ENCODE measurements at regions not wholly inside any gene's neighbourhood (a gene's known extent, or its start where the extent isn't known, plus 50 kb on each side); places are given as distances from the start of the nearest gene placed in this dataset.
A peak's percentile ranks its signal among the peaks of the same experiment; 100 is the strongest.

GRCh38 chr3:22938739-22939138 is 264.4 kb upstream of the UBE2E2 start:
- TF ChIP-seq POU2F2 (IDR thresholded peaks at IDR 0.05; ENCODE audit: low read depth, low read length), result no peak
- DNase-seq (ENCODE audit: insufficient read length, low spot score) (no peak), FAIRE-seq (no peak)

GRCh38 chr3:22939349-22939748 is 263.8 kb upstream of the UBE2E2 start:
- DNase-seq (ENCODE audit: insufficient read length, low spot score), result no peak
- no peak for TF ChIP-seq POU2F2 (IDR thresholded peaks at IDR 0.05; ENCODE audit: low read depth, low read length)
- TF ChIP-seq TAF1 (IDR thresholded peaks at IDR 0.05; ENCODE audit: low read depth, low read length), result no peak
- no peak for TF ChIP-seq POLR2A (IDR thresholded peaks at IDR 0.05; ENCODE audit: low read depth, low read length)
- TF ChIP-seq SPI1 (IDR thresholded peaks at IDR 0.05; ENCODE audit: low read depth, low read length), result no peak
- TF ChIP-seq POLR2AphosphoS5 (IDR thresholded peaks at IDR 0.05; ENCODE audit: low read depth, low read length), result no peak
- no peak for TF ChIP-seq PAX5 (IDR thresholded peaks at IDR 0.05; ENCODE audit: insufficient read depth, low read length, severe bottlenecking)
- FAIRE-seq, result no peak

- no peak for TF ChIP-seq TAF1 (IDR thresholded peaks at IDR 0.05; ENCODE audit: low read depth, low read length)
- TF ChIP-seq SPI1 (IDR thresholded peaks at IDR 0.05; ENCODE audit: low read depth, low read length), result no peak
- TF ChIP-seq POU2F2 (IDR thresholded peaks at IDR 0.05; ENCODE audit: low read depth, low read length), result no peak
- TF ChIP-seq POLR2AphosphoS5 (IDR thresholded peaks at IDR 0.05; ENCODE audit: low read depth, low read length), result no peak
- no peak for TF ChIP-seq POLR2A (IDR thresholded peaks at IDR 0.05; ENCODE audit: low read depth, low read length)
- no peak for TF ChIP-seq PAX5 (IDR thresholded peaks at IDR 0.05; ENCODE audit: insufficient read depth, low read length, severe bottlenecking)
- FAIRE-seq (no peak), DNase-seq (ENCODE audit: insufficient read length, low spot score) (no peak)
Observed at GRCh38 chr3:22940285-22940684, 262.8 kb upstream of the UBE2E2 start.

- no peak for TF ChIP-seq POLR2A (IDR thresholded peaks at IDR 0.05; ENCODE audit: low read depth, low read length)
- TF ChIP-seq SPI1 (IDR thresholded peaks at IDR 0.05; ENCODE audit: low read depth, low read length), result no peak
- TF ChIP-seq PAX5 (IDR thresholded peaks at IDR 0.05; ENCODE audit: insufficient read depth, low read length, severe bottlenecking), result no peak
- TF ChIP-seq POU2F2 (IDR thresholded peaks at IDR 0.05; ENCODE audit: low read depth, low read length), result no peak
- no peak for TF ChIP-seq POLR2AphosphoS5 (IDR thresholded peaks at IDR 0.05; ENCODE audit: low read depth, low read length)
- TF ChIP-seq TAF1 (IDR thresholded peaks at IDR 0.05; ENCODE audit: low read depth, low read length), result no peak
- FAIRE-seq (no peak), DNase-seq (ENCODE audit: insufficient read length, low spot score) (no peak)
Observed at GRCh38 chr3:22942981-22943380, 260.1 kb upstream of the UBE2E2 start.

GRCh38 chr3:22947851-22948250 is 255.3 kb upstream of the UBE2E2 start:
- no peak for TF ChIP-seq PAX5 (IDR thresholded peaks at IDR 0.05; ENCODE audit: insufficient read depth, low read length, severe bottlenecking)
- TF ChIP-seq POU2F2 (IDR thresholded peaks at IDR 0.05; ENCODE audit: low read depth, low read length), result no peak
- no peak for TF ChIP-seq POLR2A (IDR thresholded peaks at IDR 0.05; ENCODE audit: low read depth, low read length)
- no peak for TF ChIP-seq SPI1 (IDR thresholded peaks at IDR 0.05; ENCODE audit: low read depth, low read length)
- no peak for TF ChIP-seq POLR2AphosphoS5 (IDR thresholded peaks at IDR 0.05; ENCODE audit: low read depth, low read length)
- no peak for TF ChIP-seq TAF1 (IDR thresholded peaks at IDR 0.05; ENCODE audit: low read depth, low read length)
- DNase-seq (ENCODE audit: insufficient read length, low spot score) (no peak), FAIRE-seq (no peak)

GRCh38 chr3:22951910-22952309 is 251.2 kb upstream of the UBE2E2 start:
- TF ChIP-seq PAX5 (IDR thresholded peaks at IDR 0.05; ENCODE audit: insufficient read depth, low read length, severe bottlenecking) (no peak), POLR2A (IDR thresholded peaks at IDR 0.05; ENCODE audit: low read depth, low read length) (no peak), POU2F2 (IDR thresholded peaks at IDR 0.05; ENCODE audit: low read depth, low read length) (no peak), POLR2AphosphoS5 (IDR thresholded peaks at IDR 0.05; ENCODE audit: low read depth, low read length) (no peak), SPI1 (IDR thresholded peaks at IDR 0.05; ENCODE audit: low read depth, low read length) (no peak), TAF1 (IDR thresholded peaks at IDR 0.05; ENCODE audit: low read depth, low read length) (no peak)
- FAIRE-seq (no peak), DNase-seq (ENCODE audit: insufficient read length, low spot score) (no peak)

- TF ChIP-seq POLR2AphosphoS5 (IDR thresholded peaks at IDR 0.05; ENCODE audit: low read depth, low read length) (no peak), TAF1 (IDR thresholded peaks at IDR 0.05; ENCODE audit: low read depth, low read length) (no peak), SPI1 (IDR thresholded peaks at IDR 0.05; ENCODE audit: low read depth, low read length) (no peak), PAX5 (IDR thresholded peaks at IDR 0.05; ENCODE audit: insufficient read depth, low read length, severe bottlenecking) (no peak), POLR2A (IDR thresholded peaks at IDR 0.05; ENCODE audit: low read depth, low read length) (no peak), POU2F2 (IDR thresholded peaks at IDR 0.05; ENCODE audit: low read depth, low read length) (no peak)
- FAIRE-seq (no peak), DNase-seq (ENCODE audit: insufficient read length, low spot score) (no peak)
Observed at GRCh38 chr3:22952860-22953259, 250.3 kb upstream of the UBE2E2 start.

GRCh38 chr3:22959593-22959992 is 243.5 kb upstream of the UBE2E2 start:
- DNase-seq (ENCODE audit: insufficient read length, low spot score) (no peak), FAIRE-seq (peak; percentile 78)
- no peak for TF ChIP-seq TAF1 (IDR thresholded peaks at IDR 0.05; ENCODE audit: low read depth, low read length)
- TF ChIP-seq SPI1 (IDR thresholded peaks at IDR 0.05; ENCODE audit: low read depth, low read length), result peak; percentile 48

GRCh38 chr3:22960105-22960984 is 242.8 kb upstream of the UBE2E2 start:
- FAIRE-seq (no peak), DNase-seq (ENCODE audit: insufficient read length, low spot score) (no peak)
- no peak for TF ChIP-seq SPI1 (IDR thresholded peaks at IDR 0.05; ENCODE audit: low read depth, low read length)
- no peak for TF ChIP-seq POLR2AphosphoS5 (IDR thresholded peaks at IDR 0.05; ENCODE audit: low read depth, low read length)
- no peak for TF ChIP-seq POLR2A (IDR thresholded peaks at IDR 0.05; ENCODE audit: low read depth, low read length)
- TF ChIP-seq POU2F2 (IDR thresholded peaks at IDR 0.05; ENCODE audit: low read depth, low read length), result no peak
- no peak for TF ChIP-seq TAF1 (IDR thresholded peaks at IDR 0.05; ENCODE audit: low read depth, low read length)
- TF ChIP-seq PAX5 (IDR thresholded peaks at IDR 0.05; ENCODE audit: insufficient read depth, low read length, severe bottlenecking), result no peak

GRCh38 chr3:22962244-22962643 is 240.9 kb upstream of the UBE2E2 start:
- TF ChIP-seq PAX5 (IDR thresholded peaks at IDR 0.05; ENCODE audit: insufficient read depth, low read length, severe bottlenecking) (no peak), POLR2AphosphoS5 (IDR thresholded peaks at IDR 0.05; ENCODE audit: low read depth, low read length) (no peak)
- no peak for DNase-seq (ENCODE audit: insufficient read length, low spot score)
- no peak for FAIRE-seq

Measured in GM12891 (cell line).